Body of pancreas (tissue), 4 donors: ENCODE measurements at regions not wholly inside any gene's neighbourhood (a gene's known extent, or its start where the extent isn't known, plus 50 kb on each side); places are given as distances from the start of the nearest gene placed in this dataset.

Source experiments
- ATAC-seq: fragments of 150-250 bp; one replicate; pipeline ENCODE4 v1.9.1; 2016
- DNase-seq, 4 donors: peaks; one replicate each; pipeline ENCODE4 v3.0.0-alpha.2; 2019
- H3K27ac ChIP-seq, 4 donors: fragments of 200-600 bp; sonication (generic); 1 replicate in 3 of 4; 2 replicates in 1 of 4; pipeline versions ENCODE4 v1.5.1 to v1.6.1; 2016 to 2019; ENCODE audit warnings: mild to moderate bottlenecking in 1 of 4, mixed read lengths in 1 of 4, moderate library complexity in 1 of 4
- H3K27me3 ChIP-seq, 2 donors: fragments of 200-600 bp; sonication (generic); one replicate each; pipeline ENCODE4 v1.6.0; 2016; ENCODE audit warnings: mild to moderate bottlenecking in 1 of 2
- H3K36me3 ChIP-seq, 2 donors: fragments of 200-600 bp; sonication (generic); replicated peaks in 1 of 2; 2 replicates each; pipeline ENCODE4 v1.5.1; 2016; ENCODE audit warnings: low read depth in 2 of 2; ENCODE audit not compliant: insufficient read depth in 1 of 2
- H3K4me1 ChIP-seq: fragments of 200-600 bp; sonication (generic); one replicate; pipeline ENCODE4 v1.6.0; 2016
- H3K4me3 ChIP-seq, 2 donors: fragments of 200-600 bp; sonication (generic); 1 replicate in 1 of 2; 2 replicates in 1 of 2; pipeline ENCODE4 v1.5.1; 2016 to 2019
- H3K9me3 ChIP-seq, 3 donors: fragments of 200-600 bp; sonication (generic); 1 replicate in 2 of 3; 2 replicates in 1 of 3; pipeline ENCODE4 v1.5.1; 2016
- CTCF ChIP-seq, 7 experiments: fragments of 450-650 bp in 4 of 7; fragments of 200-600 bp in 3 of 7; sonication (generic) in 3 of 7; IDR thresholded peaks; one replicate each; pipeline ENCODE4 v1.5.1; 2016 to 2019; ENCODE audit warnings: antibody characterized with exemption in 7 of 7
- POLR2A ChIP-seq, 3 donors: fragments of 450-650 bp; IDR thresholded peaks; one replicate each; pipeline ENCODE4 v1.6.1; 2016; ENCODE audit warnings: antibody characterized with exemption in 3 of 3, mild to moderate bottlenecking in 2 of 3
- WGBS, 2 donors: methylation state at CpG; one replicate each; pipeline ENCODE4 v1.1.5; 2017; 5-methylcytosine and 5-hydroxymethylcytosine counted together
- intact Hi-C: fragments of 100-400 bp; cut with DNase I; formaldehyde crosslinking; loops from one replicate; pipeline ENCODE4 v1.15.1; 2023

GRCh38 chr10:84063440-84063839 is 75.9 kb upstream of the GHITM start:
- no peak for DNase-seq
- intact Hi-C loops: no loop called here
- H3K36me3 ChIP-seq: no peaks in the 10 kb centered on the region
- ATAC-seq: no peak
- no peak overlapping the region for H3K27ac ChIP-seq
- H3K27me3 ChIP-seq: no peaks in the 10 kb centered on the region
- H3K4me1 ChIP-seq: no peaks in the 10 kb centered on the region
- no peaks in the 10 kb centered on the region for H3K9me3 ChIP-seq
- H3K4me3 ChIP-seq: no peak overlapping the region
- no peak for TF ChIP-seq CTCF (IDR thresholded peaks at IDR 0.05)
- TF ChIP-seq POLR2A (IDR thresholded peaks at IDR 0.05): no peak

GRCh38 chr10:84065804-84066601 is 73.3 kb upstream of the GHITM start:
- ATAC-seq (no peak), DNase-seq (no peak)
- no peaks in the 10 kb centered on the region for H3K4me1 ChIP-seq

GRCh38 chr10:84074521-84074920 is 64.8 kb upstream of the GHITM start:
- Histone ChIP-seq H3K36me3 (no peaks in the 10 kb centered on the region), H3K9me3 (no peaks in the 10 kb centered on the region), H3K27ac (no peak overlapping the region), H3K4me3 (no peak overlapping the region), H3K27me3 (no peaks in the 10 kb centered on the region), H3K4me1 (no peaks in the 10 kb centered on the region)
- DNase-seq (no peak), ATAC-seq (no peak)
- TF ChIP-seq POLR2A (IDR thresholded peaks at IDR 0.05) (no peak), CTCF (IDR thresholded peaks at IDR 0.05) (no peak)
- intact Hi-C loops: no loop called here
- WGBS, 2 donors: 37 to 45% methylated on average over 3 of the region's 3 CpGs

More at GRCh38 chr10:84065804-84066601, 73.3 kb upstream of the GHITM start:
- no peak for TF ChIP-seq POLR2A (IDR thresholded peaks at IDR 0.05)
- Histone ChIP-seq H3K27ac (no peak overlapping the region), H3K4me3 (no peak overlapping the region), H3K27me3 (no peaks in the 10 kb centered on the region), H3K36me3 (no peaks in the 10 kb centered on the region), H3K9me3 (no peaks in the 10 kb centered on the region)
- WGBS, 2 donors: 46 to 58% methylated on average over 8 of the region's 8 CpGs
- intact Hi-C loops: no loop called here

DNA sequence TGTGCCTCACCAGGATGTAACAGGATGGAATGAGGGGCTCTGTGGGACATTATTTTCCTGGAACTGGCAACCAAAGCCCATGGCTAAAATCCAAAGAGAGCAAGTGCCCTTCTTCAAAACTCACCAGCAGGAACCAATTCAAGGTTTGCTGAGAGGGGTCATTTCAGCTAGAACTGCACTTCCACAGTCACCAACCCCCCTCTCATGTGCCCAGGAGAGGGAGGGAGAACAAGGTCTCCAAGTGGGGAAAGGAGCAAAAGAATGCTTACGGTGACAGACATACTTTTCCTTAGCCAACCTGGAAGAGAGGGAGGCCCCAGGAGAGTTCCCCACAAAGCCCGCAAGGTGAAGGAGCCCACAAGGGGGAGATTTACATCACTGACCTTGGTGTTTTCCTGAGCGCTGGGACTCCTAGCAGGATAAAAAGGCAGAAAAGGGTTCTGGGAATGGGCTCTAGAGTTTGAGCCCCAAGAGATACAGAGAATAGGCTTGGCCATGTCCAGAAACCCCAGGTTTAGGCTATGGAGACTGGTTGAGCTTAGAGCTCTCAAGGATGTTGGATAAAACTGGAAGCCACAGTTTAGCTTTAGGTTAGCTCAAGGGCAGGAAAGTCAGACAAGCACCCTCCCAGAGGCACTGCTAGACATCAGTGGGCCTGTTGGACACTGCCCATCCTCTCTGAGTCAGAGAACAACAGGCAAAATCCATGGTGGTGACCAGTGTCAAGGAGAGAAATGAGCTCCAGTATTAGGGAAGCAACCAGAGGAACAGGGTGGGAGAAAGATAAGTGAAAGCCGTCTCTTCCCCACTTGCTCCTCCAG is 63.9 kb upstream of the GHITM start:
- DNase-seq: peak in 1 of 4 donors; percentile 11
- WGBS, 2 donors: 78 to 85% methylated on average over 4 of the region's 4 CpGs
- no peak for ATAC-seq
- intact Hi-C loops: no loop called here
- H3K9me3 ChIP-seq: no peaks in the 10 kb centered on the region
- H3K4me3 ChIP-seq: no peak overlapping the region
- TF ChIP-seq CTCF (IDR thresholded peaks at IDR 0.05) (no peak), POLR2A (IDR thresholded peaks at IDR 0.05) (no peak)
- H3K27ac ChIP-seq: no peak overlapping the region
- H3K36me3 ChIP-seq: no peaks in the 10 kb centered on the region
- no peaks in the 10 kb centered on the region for H3K4me1 ChIP-seq
- H3K27me3 ChIP-seq: no peaks in the 10 kb centered on the region

DNA sequence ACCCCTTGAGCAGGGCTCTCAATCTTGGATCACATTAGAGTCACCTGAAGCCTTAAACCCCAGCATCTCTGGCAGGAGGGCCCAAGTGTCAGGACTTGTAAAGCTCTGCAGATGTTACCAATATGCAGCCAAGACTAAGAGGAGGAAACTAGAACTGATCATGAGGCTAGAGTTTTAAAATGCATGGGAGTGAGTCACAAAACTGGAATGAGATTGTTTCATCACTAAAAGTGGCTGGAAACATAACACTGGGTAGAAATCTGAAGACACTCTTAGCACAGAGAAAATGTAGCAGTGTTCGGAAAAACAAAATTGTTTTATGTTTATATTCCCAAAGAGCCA is 63.3 kb upstream of the GHITM start:
- TF ChIP-seq POLR2A (IDR thresholded peaks at IDR 0.05) (no peak), CTCF (IDR thresholded peaks at IDR 0.05) (no peak)
- intact Hi-C loops: no loop called here
- WGBS, 2 donors: 83 to 89% methylated on average over 1 of the region's 1 CpG
- Histone ChIP-seq H3K4me1 (no peaks in the 10 kb centered on the region), H3K27me3 (no peaks in the 10 kb centered on the region), H3K36me3 (no peaks in the 10 kb centered on the region), H3K4me3 (no peak overlapping the region), H3K9me3 (no peaks in the 10 kb centered on the region), H3K27ac (no peak overlapping the region)
- ATAC-seq: peak; percentile 35
- DNase-seq: no peak
